ENCODE measurements at regions not wholly inside any gene's neighbourhood (a gene's known extent, or its start where the extent isn't known, plus 50 kb on each side); places are given as distances from the start of the nearest gene placed in this dataset.

- Histone ChIP-seq H3K36me3 (ENCODE audit: insufficient read depth) (no peaks in the 10 kb centered on the region), H3K4me1 (ENCODE audit: insufficient read depth) (no peaks in the 10 kb centered on the region), H3K4me3 (ENCODE audit: low read depth, low read length) (no peak overlapping the region), H3K27ac (ENCODE audit: low read depth) (no peak overlapping the region)
- DNase-seq (ENCODE audit: extremely low spot score): no peak
- WGBS: 93% methylated on average over 5 of the region's 5 CpGs
Measured at GRCh38 chr5:68739752-68740151, 354.1 kb upstream of the SLC30A5 start.

- Histone ChIP-seq H3K36me3 (ENCODE audit: insufficient read depth) (no peaks in the 10 kb centered on the region), H3K4me1 (ENCODE audit: insufficient read depth) (no peaks in the 10 kb centered on the region), H3K4me3 (ENCODE audit: low read depth, low read length) (no peak overlapping the region), H3K27ac (ENCODE audit: low read depth) (no peak overlapping the region)
- WGBS: 93% methylated on average over 6 of the region's 6 CpGs
- DNase-seq (ENCODE audit: extremely low spot score): no peak
Measured at GRCh38 chr5:68740226-68740910, 353.4 kb upstream of the SLC30A5 start.

DNA sequence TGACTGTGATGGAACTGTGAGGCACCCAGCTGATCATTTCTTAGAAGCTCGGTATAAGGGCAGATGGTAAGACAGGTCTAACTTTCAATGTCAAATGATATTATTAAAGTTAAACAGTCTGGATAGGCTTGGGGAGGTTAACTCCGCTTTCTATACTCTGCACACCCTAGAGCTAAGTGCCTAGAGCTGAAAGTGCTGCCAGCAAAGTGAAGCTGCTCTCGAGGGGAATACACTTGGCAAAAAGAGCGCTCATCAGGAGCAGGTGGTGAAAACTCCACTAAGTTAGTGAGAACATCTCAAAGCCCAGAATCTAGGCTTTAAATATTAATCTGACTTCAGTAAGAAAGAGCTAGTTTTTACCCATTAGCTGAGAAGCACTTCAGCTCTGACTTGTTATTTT is 349.6 kb upstream of the SLC30A5 start:
- no peak overlapping the region for H3K27ac ChIP-seq (ENCODE audit: low read depth)
- DNase-seq (ENCODE audit: extremely low spot score): no peak
- no peak overlapping the region for H3K4me3 ChIP-seq (ENCODE audit: low read depth, low read length)
- 87% methylated on average over 4 of the region's 4 CpGs for WGBS
- no peaks in the 10 kb centered on the region for H3K4me1 ChIP-seq (ENCODE audit: insufficient read depth)
- H3K36me3 ChIP-seq (ENCODE audit: insufficient read depth): no peaks in the 10 kb centered on the region

DNA sequence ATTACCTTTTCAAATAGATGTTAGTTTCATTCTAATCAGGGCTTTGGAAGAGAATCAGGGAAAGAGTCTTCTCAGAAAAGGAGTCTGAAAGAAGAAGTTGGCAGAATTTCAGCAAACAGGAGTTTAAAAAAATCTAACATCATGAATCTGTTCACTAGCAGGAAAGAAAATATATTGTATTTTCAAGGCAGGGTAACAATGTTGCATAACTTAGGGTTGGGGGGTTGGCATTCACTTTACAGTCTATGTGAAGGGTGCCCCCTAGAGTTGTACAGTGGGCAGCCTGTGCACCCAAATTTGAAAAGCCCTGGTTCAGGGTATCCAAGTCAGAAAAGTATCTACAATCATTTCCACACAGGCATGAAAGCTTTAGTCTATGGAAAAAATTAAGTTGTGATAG is 348.4 kb upstream of the SLC30A5 start:
- H3K27ac ChIP-seq (ENCODE audit: low read depth): no peak overlapping the region
- no peak overlapping the region for H3K4me3 ChIP-seq (ENCODE audit: low read depth, low read length)
- no peaks in the 10 kb centered on the region for H3K4me1 ChIP-seq (ENCODE audit: insufficient read depth)
- H3K36me3 ChIP-seq (ENCODE audit: insufficient read depth): no peaks in the 10 kb centered on the region
- no peak for DNase-seq (ENCODE audit: extremely low spot score)

GRCh38 chr5:68746220-68746619 is 347.6 kb upstream of the SLC30A5 start:
- no peaks in the 10 kb centered on the region for H3K36me3 ChIP-seq (ENCODE audit: insufficient read depth)
- H3K27ac ChIP-seq (ENCODE audit: low read depth): no peak overlapping the region
- no peaks in the 10 kb centered on the region for H3K4me1 ChIP-seq (ENCODE audit: insufficient read depth)
- H3K4me3 ChIP-seq (ENCODE audit: low read depth, low read length): no peak overlapping the region
- 58% methylated on average over 4 of the region's 4 CpGs for WGBS
- no peak for DNase-seq (ENCODE audit: extremely low spot score)

GRCh38 chr5:68746643-68747420 is 347.0 kb upstream of the SLC30A5 start:
- WGBS: 69% methylated on average over 14 of the region's 14 CpGs
- Histone ChIP-seq H3K36me3 (ENCODE audit: insufficient read depth) (no peaks in the 10 kb centered on the region), H3K4me3 (ENCODE audit: low read depth, low read length) (no peak overlapping the region), H3K27ac (ENCODE audit: low read depth) (no peak overlapping the region), H3K4me1 (ENCODE audit: insufficient read depth) (no peaks in the 10 kb centered on the region)
- no peak for DNase-seq (ENCODE audit: extremely low spot score)

DNA sequence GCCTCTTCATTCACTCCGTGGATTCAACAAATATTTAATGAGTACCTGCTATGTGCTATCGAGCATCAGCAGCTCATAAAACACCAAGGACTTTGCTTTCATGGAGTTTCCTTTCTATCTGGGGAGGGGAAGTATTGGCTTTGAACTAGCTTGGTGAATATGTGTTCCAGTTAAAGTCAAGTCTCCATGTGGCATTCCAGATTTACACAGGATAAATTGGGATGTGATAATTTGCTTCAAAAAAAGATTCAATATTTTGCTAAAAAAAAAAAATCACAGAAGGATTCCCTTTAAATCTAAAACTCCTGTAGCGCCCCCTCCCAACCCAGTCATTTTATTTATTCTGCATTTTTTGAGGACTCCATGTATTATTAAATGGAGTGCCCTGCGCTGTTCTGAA is 346.3 kb upstream of the SLC30A5 start:
- WGBS: 72% methylated on average over 4 of the region's 4 CpGs
- Histone ChIP-seq H3K4me1 (ENCODE audit: insufficient read depth) (no peaks in the 10 kb centered on the region), H3K27ac (ENCODE audit: low read depth) (no peak overlapping the region), H3K4me3 (ENCODE audit: low read depth, low read length) (no peak overlapping the region), H3K36me3 (ENCODE audit: insufficient read depth) (no peaks in the 10 kb centered on the region)
- DNase-seq (ENCODE audit: extremely low spot score): no peak

- Histone ChIP-seq H3K36me3 (ENCODE audit: insufficient read depth) (no peaks in the 10 kb centered on the region), H3K4me1 (ENCODE audit: insufficient read depth) (no peaks in the 10 kb centered on the region), H3K27ac (ENCODE audit: low read depth) (no peak overlapping the region), H3K4me3 (ENCODE audit: low read depth, low read length) (no peak overlapping the region)
- 76% methylated on average over 3 of the region's 3 CpGs for WGBS
- DNase-seq (ENCODE audit: extremely low spot score): no peak
Measured at GRCh38 chr5:68748101-68748500, 345.7 kb upstream of the SLC30A5 start.

- Histone ChIP-seq H3K36me3 (ENCODE audit: insufficient read depth) (no peaks in the 10 kb centered on the region), H3K4me1 (ENCODE audit: insufficient read depth) (no peaks in the 10 kb centered on the region), H3K27ac (ENCODE audit: low read depth) (no peak overlapping the region), H3K4me3 (ENCODE audit: low read depth, low read length) (no peak overlapping the region)
- no peak for DNase-seq (ENCODE audit: extremely low spot score)
- 58% methylated on average over 2 of the region's 2 CpGs for WGBS
Measured at GRCh38 chr5:68749077-68749476, 344.7 kb upstream of the SLC30A5 start.

DNA sequence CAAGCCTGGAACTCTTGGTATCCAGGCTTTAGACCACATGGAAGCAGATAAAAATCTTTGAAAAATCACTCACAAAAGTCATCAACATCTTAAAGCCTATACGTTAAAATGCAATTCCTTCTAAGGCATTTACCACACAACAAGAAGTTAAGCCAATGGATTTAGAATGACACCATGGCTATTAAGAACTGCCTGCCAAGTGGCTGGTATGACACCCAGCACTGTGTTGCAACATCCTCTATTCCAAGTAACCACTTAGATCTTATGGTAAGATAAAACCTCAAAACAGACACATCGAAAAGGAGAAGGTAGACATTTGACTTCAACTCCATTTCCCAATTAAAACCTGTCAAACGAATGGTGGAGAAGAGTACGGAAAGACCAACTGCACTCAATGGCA is 344.2 kb upstream of the SLC30A5 start:
- 72% methylated on average over 4 of the region's 4 CpGs for WGBS
- Histone ChIP-seq H3K4me3 (ENCODE audit: low read depth, low read length) (no peak overlapping the region), H3K4me1 (ENCODE audit: insufficient read depth) (no peaks in the 10 kb centered on the region), H3K27ac (ENCODE audit: low read depth) (no peak overlapping the region), H3K36me3 (ENCODE audit: insufficient read depth) (no peaks in the 10 kb centered on the region)
- no peak for DNase-seq (ENCODE audit: extremely low spot score)

DNA sequence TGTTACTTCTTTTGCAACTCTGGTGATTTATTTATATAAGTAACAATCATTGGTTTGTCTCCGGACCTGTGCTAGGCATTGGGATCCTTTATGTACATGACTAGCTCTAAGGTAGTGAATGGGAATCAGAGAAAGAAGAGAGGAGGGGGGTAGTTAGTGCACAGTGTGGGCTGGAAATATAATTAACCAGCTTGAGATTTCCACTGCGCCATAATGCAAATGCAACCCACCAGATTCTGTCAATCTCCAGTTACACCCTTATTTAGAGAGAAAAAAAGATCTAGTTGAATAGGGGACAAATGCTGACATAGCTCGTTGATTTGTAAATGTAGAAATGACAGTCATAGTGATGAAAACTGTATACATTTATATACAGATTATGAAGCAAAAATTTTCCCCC is 342.2 kb upstream of the SLC30A5 start:
- WGBS: 93% methylated on average over 3 of the region's 3 CpGs
- Histone ChIP-seq H3K4me1 (ENCODE audit: insufficient read depth) (no peaks in the 10 kb centered on the region), H3K4me3 (ENCODE audit: low read depth, low read length) (no peak overlapping the region), H3K36me3 (ENCODE audit: insufficient read depth) (no peaks in the 10 kb centered on the region), H3K27ac (ENCODE audit: low read depth) (no peak overlapping the region)
- no peak for DNase-seq (ENCODE audit: extremely low spot score)

GRCh38 chr5:68754536-68754935 is 339.3 kb upstream of the SLC30A5 start:
- H3K4me3 ChIP-seq (ENCODE audit: low read depth, low read length): no peak overlapping the region
- no peak for DNase-seq (ENCODE audit: extremely low spot score)
- H3K4me1 ChIP-seq (ENCODE audit: insufficient read depth): no peaks in the 10 kb centered on the region
- 73% methylated on average over 2 of the region's 2 CpGs for WGBS
- H3K36me3 ChIP-seq (ENCODE audit: insufficient read depth): no peaks in the 10 kb centered on the region
- H3K27ac ChIP-seq (ENCODE audit: low read depth): no peak overlapping the region

DNA sequence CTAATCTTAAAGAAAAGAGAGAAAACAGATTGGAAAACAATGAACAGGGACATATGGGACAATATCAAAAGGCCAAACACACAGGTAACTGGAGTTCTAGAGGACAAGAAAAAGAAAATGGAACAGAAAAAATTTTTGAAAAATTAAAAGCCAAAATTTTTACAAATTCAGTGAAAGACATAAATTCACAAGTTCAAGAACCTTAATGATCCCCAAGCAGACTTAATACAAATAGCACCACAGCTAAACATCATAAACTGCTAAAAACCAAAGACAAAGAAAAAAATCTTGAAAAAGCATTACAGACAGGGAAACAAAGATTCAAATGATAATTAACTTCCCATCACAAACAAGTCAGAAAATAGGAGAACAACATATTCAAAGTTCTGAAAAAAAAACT is 338.5 kb upstream of the SLC30A5 start:
- Histone ChIP-seq H3K4me3 (ENCODE audit: low read depth, low read length) (no peak overlapping the region), H3K27ac (ENCODE audit: low read depth) (no peak overlapping the region), H3K4me1 (ENCODE audit: insufficient read depth) (no peaks in the 10 kb centered on the region), H3K36me3 (ENCODE audit: insufficient read depth) (no peaks in the 10 kb centered on the region)
- DNase-seq (ENCODE audit: extremely low spot score): no peak

GRCh38 chr5:68757006-68757405 is 336.8 kb upstream of the SLC30A5 start:
- H3K4me1 ChIP-seq (ENCODE audit: insufficient read depth): no peaks in the 10 kb centered on the region
- H3K4me3 ChIP-seq (ENCODE audit: low read depth, low read length): no peak overlapping the region
- DNase-seq (ENCODE audit: extremely low spot score): no peak
- H3K36me3 ChIP-seq (ENCODE audit: insufficient read depth): no peaks in the 10 kb centered on the region
- 9% methylated on average over 1 of the region's 1 CpG for WGBS
- H3K27ac ChIP-seq (ENCODE audit: low read depth): no peak overlapping the region

All from urinary bladder (tissue), 3 donors.